HG03108 (cell line): ENCODE measurements at regions not wholly inside any gene's neighbourhood (a gene's known extent, or its start where the extent isn't known, plus 50 kb on each side); places are given as distances from the start of the nearest gene placed in this dataset.
"Not testable (repeated sequence)": the region's sequence is repeated elsewhere in the genome, so short reads cannot be mapped to it uniquely, and the experiment has no call there.

Experiments
- ATAC-seq: cut with Tn5 transposase; IDR thresholded peaks from one replicate; pipeline ENCODE4 v1.9.1; 2021; ENCODE audit warnings: moderate library complexity; ENCODE audit not compliant: unreplicated experiment

DNA sequence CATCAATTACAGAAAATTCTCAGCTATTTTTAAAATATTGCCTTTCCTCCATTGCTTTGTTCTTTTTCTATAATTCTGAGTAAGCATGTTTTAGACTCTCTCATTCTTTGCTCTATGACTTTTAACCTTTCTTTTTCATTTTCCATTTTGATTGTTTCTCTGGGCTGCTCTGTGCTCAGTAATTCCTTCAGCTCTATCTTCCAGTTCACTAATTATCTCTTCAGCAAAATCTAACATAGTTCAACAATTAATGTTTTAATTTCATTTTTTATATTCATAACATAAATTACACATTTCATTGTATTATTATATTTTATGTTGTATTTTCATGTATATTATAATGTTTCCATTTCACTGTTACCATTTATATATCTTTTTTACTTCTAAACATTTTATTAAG is 198.8 kb upstream of the NOX3 start:
- no peak for ATAC-seq

DNA sequence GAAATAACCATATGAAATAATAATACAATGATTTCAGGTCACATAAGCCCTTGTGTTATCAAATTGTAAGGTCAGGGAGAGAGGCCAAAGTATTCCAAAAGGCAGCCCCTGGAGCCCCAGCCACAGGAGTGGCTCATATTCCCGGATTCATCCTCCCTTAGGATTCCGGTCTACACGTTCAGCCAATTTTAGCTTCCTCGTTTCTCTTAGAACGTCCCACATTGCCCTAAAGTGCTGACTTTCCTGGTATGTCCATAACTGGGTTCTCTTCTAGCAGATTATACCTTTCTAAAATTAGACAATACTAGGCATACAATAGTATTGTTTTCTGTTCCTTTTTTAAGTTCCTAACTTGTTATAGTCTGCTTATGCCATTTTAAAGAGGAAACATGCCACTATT is 192.7 kb upstream of the NOX3 start:
- ATAC-seq = no peak

DNA sequence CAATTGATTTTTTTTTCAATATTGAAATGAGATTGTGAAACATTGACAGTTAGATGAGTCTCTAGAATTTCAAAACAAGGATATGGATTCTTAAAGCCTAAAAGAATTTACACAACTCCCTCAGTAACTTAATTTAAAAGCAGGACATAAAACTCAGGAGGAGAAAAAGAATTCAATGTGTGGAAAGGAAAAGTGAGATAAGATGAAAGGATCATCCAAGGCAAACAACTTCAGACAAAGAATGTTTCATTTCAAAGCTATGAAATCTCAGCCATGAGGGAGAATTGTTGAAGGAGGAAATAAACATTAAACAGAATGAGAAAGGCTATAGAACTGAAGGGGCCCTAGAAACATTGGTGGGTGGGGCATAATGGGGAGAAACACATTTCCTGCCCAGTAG is 191.7 kb upstream of the NOX3 start:
- ATAC-seq = no peak

DNA sequence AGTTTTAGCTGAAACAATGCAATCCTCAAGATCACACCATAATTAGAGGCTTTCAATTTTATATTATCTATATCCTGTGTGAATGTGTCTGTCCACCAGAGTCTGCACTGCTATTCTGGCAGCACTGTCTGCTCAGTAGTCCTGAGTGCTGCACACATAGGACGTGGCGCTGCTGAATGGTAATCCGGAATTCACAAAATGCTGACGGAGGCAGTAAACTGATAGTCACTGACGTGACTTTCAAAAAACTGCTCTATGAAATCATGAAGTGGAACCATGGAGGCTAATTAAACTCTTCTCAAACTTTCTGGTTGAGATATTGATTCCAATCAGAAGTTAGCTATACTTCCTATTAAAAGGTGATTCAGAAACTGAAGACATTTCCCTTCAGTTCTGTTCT is 190.8 kb upstream of the NOX3 start:
- ATAC-seq = no peak

DNA sequence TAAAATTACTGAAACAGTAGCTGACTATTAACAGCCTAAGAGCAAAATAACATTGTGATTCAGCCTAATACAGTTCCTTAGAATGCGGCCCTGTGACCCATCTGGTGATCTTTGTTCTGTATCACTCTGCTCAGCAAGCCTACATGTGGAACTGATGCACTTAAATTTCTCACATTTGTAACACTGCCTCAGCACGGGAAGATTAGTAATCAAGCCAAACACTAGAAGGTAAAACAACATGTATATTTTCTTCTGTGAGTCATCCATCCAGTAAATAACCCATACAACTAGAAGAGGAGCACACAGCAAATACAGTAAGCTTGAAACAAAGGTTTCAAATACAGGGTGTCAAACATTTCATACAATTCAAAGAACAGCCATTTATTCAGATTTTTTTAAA is 189.7 kb upstream of the NOX3 start:
- ATAC-seq = no peak

DNA sequence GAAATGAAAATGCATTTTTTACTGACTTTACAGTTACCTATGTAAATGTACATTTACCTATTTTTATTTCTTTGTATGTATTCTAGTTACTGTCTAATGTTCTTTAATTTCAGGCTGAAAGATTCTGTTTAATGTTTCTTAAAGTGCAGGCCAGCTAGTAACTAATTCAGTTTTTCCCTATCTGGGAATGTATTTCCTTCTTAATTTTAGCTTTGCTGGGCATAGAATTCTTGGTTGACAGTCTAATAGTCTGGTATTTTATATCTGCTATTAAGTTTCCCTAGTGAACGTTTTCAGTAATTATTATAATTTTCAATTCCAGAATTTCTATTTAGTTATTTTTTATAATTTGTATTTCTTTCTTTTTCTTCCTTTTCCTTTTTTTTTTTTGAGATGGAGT is 186.0 kb upstream of the NOX3 start:
- ATAC-seq = no peak

DNA sequence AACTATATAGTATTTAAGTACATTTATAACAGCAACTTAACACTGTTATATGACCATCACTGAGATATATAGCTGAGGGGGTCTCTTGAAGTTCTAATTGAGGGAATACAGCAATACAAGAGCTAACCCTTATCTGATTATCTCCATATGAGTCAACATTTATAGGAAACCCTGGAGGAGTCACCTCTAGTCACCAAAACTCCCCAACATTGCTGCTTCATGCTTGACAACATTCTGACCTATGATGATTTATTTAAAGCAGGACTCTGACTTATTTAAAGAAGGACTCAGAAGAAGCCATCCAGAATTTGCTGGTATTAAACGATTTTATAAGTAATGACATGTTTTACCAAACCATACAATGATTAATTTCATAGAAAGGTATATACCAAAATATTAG is 182.6 kb upstream of the NOX3 start:
- ATAC-seq = no peak

DNA sequence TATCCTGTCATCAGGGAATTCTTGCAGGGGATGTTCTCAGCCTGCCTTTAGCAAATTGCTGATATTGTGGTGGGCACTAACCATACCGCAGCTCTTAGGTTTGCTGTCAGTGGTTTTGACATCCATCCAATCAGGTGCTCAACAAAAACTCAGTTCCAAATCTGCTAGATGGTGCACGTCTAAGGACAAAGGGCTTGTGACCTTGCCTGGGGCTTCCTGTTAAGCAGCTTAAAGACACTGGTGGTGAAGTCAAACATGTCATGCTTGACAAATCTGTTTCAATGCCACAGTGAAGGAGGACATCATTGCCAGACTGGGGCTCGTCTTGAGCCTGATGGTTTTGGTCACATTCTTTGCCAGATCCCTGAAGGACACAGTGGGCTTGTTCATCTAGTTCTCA is 179.8 kb upstream of the NOX3 start:
- ATAC-seq = no peak

DNA sequence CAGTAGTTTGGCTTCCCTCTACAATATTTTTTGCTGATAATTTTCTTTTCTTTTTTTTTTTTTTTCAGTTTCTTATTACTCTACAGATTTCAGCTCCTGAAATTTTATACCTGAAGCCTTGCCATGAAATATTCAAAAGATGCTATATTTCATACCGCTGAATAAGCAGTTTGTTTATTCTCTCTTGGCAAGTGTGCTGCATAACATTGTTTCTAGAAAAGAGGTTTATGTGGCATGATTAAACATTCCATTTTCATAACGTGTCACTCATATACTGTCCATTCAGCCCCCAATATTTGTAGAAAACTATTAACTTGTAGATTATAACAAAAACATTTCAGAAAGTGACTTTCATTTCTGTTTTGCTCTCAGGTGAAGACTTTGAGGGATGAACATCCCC is 174.4 kb upstream of the NOX3 start:
- ATAC-seq = no peak

DNA sequence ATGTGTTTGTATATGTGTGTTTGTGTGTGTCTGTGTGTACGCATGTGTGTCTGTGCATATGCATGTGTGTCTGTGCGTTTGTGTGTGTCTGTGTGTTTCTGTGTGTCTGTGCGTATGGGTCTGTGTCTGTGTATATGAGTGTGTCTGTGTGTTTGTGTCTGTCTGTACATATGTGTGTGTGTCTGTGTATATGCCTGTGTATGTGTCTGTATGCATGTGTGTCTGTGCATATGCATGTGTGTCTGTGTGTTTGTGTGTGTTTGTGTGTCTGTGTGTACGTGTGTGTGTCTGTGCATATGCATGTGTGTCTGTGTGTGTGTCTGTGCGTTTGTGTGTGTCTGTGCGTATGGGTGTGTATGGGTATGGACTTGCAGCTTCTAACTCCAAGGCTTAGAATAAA is 174.0 kb upstream of the NOX3 start:
- ATAC-seq = no peak

DNA sequence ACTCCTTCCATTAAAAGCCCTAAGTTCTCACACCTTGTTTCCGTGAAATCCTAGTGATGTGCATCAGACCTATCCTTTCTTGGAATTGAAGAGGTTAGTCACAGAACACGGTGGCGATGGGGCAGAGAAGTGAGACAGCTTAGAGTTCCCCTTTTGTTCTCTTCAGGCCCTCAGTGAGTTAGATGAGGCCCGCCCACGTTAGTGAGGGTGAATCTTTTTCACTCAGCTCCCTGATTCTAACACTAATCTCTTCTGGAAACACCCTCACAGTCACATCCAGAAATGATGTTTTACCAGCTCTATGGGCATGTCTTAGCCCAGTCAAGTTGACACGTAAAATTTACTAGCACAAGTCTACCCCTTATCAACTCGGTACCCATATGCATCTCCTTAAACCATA is 172.7 kb upstream of the NOX3 start:
- ATAC-seq = peak; percentile 61

DNA sequence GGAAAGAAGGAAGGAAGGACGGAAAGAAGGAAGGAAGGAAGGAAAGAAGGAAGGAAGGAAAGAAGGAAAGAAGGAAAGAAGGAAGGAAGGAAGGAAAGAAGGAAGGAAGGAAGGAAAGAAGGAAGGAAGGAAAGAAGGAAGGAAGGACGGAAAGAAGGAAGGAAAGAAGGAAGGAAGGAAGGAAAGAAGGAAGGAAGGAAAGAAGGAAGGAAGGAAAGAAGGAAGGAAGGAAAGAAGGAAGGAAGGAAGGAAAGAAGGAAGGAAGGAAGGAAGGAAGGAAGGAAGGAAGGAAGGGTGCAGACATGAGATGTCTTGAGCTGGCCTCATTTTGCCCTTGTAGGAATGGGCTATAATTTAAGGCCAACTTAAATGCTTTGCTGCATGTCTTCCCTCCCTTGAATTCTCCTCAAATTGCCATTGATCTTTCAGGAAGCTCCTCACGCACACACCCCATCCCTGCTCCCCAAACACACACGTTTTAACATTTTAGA is 172.1 kb upstream of the NOX3 start:
- not testable (repeated sequence) for ATAC-seq

DNA sequence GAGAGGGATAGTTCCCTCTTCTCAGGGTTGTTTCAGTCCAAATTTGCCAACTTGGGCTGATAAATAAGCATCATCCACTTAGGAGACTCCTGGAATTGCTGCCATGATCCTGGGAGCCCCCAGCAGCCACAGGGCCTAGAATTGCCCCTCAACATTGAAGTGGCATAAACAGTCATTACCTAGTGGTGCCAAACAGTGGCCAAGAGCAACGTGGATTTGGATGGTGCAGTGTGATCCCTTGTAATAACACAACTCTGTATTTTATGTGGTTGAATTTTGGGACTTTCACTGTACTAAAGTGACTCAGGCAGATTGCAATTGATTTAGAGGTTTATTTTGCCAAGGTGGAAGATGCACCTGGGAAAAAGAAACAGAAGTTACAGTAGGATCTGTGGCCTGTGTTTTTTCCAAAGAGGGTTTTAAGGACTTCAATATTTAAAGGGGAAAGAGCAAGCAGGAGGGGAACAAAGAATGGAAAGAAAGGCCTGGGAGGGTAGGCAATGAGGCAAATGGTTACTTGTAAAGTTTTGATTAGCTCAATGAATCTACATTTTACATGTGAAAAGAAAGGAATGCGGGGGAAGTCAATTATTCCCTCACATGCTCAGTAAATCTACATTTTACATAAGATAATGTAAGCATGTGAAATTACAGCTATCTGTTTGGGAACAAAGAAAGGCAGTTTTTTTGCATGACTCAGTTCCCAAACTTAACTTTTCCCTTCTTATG is 168.0 kb upstream of the NOX3 start:
- ATAC-seq = no peak

DNA sequence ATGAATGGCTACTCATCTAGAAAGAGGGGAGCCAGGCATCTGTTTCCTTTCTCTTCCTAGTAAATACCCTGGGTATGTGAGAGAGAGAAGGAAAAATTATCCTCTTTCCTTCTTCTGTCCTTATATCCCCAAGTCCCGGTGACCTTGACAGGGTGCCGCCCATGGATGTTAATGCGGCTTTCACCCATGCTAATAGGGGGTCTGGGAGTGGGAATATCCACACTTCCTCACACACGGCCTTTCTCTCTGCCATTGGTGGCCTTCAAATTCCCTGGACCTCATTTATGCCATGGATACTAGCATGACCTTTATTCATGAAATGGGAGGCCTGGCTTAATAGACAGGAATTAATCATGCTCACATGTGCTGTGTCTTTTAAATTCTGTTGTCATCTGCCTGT is 159.0 kb upstream of the NOX3 start:
- ATAC-seq = no peak

DNA sequence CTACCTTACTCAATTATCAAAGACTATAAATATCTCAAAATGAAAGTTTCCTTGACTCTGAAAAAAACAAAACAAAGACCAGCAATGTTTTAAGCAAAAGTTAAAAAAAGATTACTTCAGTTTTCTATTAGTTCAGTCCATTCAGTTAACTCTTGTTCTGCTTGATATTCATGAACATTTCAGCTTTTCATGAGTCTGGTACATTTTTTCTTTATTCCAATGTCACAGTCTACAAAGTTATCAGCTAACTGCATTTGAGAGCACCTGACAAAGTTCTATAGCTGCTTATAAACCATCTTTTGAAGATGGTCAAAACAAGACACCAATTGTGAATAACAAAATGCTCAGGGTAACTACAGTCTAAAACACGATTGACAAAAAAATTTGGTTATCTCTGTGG is 156.1 kb upstream of the NOX3 start:
- ATAC-seq = no peak

DNA sequence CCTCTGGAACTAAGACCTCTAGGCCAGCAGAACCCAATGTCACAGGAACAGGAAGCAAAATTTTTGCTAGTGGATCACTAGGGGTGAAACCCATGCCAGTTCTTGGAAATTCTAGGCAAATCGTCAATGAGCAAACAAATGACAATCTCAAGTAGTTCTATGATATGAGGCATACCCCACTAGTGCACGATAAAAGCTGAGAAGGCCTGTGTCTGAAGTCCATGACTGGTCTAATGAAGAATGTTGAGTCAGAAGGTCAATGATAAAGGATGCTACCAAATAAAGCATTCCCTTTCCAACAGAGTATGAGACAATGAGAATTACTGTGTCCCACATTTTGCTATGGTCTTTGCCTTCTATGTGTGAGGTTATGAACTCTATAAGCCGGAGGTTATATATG is 149.4 kb upstream of the NOX3 start:
- no peak for ATAC-seq

DNA sequence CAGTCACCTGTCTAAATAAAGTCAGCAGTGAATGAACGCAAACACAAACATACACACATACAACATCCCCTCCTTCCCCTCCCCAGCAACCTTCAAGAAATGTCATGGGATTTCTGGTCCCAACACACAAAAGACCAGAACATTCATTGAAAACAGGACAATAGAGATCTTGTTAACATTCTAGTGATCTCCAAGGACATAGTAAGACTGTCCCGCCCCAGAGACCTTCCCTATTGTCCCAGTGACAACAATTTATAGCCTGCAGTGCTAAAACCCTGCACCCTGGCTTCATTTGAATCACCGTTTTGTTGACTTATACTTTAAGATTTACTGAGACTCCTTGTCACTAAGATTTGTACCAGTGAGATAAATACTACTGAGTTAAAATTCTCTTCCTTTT is 143.9 kb upstream of the NOX3 start:
- ATAC-seq = no peak

DNA sequence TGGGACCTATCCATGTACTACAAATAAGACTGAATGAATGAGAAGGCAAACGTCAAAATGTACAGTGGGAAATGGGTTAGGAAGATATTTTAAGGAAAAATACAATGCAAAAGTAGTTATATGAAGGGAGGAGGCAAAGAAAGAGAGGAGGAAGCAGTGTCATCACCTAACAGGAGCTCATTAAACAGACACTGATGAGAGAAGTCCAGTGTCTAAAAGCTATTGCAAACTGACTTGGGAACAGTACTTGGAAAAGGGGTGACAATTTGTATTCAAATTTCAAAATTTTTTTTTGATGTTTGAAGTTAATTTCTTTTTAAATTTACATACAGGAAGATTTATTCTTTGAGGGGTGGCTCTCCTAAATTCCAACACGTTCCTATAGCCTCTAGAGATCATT is 143.5 kb upstream of the NOX3 start:
- ATAC-seq = no peak

DNA sequence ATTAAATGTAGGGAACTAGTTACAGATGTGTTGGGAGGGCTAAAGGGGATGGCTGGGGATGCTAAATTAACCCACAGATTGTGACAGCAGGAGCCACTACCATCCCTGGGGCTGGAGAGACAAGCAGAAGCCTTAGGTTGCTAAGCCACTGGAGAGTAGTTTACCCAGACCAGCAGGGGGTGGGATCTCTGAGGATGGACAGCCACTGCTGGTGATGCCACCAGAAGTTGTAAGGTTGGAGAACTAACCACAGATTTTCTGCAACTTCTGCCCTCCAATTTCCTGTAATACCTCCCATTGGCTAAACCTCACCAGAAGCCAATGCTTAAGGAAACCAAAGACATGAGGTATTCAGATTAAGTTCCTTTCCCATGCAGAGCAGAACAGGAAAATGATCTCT is 139.6 kb upstream of the NOX3 start:
- ATAC-seq = no peak

DNA sequence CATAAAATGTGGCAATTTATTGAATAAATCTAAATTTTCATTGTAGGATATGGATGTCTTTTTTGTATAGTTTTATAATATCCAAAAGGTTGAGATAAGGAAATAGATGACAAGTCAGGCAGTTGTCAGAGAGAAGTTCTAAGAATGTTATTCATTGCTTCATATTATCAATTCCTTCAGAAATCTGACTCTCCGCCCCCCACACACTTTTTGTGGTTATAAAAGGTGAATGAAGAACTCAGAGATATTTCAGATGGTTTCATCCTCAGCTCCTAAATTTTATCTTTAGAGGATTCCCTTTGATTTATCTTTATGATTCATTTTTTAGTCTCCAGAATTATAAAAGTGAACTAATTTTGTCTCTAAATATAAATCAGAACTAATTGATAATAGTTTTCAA is 136.1 kb upstream of the NOX3 start:
- no peak for ATAC-seq

DNA sequence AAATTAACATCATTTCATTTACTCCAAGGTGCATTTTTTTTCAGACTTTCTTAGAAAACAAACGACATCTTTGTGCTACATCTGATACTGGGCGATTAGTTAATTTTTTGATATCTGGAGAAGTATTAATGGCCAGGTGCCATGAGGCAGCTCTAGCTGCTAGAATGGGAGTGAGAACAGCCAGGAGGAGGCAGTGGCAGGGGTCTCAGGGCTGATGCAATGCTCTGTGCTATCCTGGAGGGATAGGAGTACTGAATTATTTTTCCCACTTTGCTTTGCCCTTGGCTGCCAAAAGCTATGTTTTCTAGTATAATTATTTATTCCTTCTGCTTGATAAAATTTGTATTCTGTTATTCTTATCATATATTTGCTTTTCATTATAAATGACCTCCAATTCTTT is 133.6 kb upstream of the NOX3 start:
- ATAC-seq = no peak

DNA sequence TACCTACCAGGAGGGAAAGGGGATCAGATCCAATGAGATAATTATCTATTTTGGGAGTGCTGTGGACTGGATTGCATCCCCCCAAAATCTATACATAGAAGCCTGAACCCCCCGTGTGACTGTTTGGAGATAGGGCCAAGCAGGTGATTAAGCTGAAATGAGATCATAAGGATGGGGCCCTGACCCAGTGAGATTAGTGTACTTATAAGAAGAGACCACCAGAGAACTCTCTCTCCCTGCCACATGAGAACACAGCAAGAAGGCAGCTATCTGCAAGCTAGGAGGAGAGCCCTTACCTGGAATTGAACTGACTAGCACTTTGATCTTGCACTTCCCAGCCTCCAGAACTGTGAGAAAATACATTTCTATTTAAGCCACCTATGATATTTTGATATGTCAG is 132.2 kb upstream of the NOX3 start:
- no peak for ATAC-seq

DNA sequence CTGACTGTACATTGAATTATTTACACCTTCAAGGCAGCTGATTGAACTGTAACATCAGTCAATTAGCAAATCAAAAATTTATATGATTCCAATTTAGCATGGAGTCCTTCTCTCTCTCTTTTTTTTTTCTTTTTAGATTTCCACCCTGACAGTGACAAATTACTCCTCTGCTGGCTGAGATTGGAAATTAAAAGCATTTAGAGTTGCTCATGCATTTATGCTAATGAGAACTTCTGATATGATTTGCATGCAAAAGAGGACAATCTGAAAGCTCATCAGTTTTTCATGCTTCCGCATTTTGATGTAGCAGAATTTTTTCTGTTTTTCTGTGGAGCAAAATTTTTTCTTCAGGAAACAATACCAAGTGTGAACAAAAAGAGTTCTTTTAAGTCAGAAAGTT is 130.5 kb upstream of the NOX3 start:
- no peak for ATAC-seq
